ENCODE measurements at regions not wholly inside any gene's neighbourhood (a gene's known extent, or its start where the extent isn't known, plus 50 kb on each side); places are given as distances from the start of the nearest gene placed in this dataset.

DNA sequence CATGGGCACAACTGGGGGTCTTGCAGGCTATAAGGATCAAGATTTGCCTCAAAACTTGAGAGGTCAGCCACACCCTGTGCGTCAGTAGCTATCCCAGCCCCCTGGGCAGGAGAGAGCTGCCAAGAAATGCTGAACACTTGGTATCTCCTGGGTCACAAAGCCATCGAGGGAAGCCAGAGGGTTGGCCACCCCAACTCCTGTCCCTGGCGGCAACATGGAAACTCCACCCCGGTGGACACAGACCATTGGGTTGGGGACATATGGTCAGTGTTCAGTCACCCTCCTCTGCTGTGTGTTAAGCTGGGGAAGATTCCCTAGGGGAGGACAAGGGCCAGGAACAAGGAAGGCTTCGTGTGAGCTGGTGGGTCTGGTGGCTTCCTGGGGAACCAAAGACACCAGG, 140.6 kb downstream of the C5orf15 start:
- no peak for DNase-seq

DNA sequence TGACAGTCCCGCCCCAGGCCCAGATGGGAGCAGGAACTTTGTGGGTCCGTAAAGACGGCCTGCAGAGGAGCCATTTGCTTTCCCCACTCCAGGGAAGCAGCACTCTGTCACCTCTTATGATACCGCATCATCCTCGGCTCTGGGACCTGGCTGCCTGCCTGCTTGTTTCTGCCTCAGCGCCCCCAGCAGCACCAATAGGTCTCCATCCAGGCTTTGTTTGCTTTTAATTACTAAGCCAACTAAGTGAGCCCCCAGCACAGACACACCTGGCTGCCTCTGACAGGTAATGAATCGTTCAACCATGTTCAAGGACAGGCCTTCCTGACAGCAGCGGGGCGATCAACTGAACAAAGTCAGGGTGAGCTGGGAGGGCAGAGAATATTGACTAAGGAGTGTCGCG, 141.4 kb downstream of the C5orf15 start:
- peak; percentile 70 to 89 (median 88) for DNase-seq

DNA sequence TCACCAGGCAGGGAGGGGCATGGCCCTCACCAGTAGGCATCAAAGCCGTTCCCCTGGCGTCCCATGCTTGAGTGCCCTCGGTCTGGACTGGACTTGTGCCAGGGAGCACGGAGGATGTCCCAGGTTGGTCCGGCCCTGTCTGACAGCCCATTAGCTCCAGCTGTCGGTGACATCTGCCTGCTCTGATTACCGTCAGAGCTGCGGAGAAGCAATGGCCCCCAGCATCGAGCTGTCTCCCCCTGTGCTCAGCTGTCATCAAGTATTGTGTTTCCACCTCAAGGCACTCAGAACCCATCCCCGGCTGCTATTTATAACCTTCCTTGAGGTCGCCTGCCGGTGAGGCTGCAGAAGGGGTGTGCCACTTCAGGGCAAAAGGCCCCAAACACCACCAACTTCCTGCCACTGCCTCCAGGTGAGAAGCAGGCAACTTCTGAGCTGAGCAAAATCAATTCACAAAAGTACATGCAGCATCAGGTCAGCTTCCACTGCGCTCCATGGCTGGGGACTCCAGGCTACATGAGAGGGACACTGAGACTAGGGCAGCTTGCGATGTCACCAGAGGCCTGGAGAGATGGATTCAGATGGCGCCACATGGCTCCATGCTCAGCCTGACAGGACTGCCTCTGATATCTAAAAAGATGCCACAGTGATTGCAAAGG, 142.7 kb downstream of the C5orf15 start:
- peak in 2 of 3 experiments; percentile 8 to 78 for DNase-seq

DNA sequence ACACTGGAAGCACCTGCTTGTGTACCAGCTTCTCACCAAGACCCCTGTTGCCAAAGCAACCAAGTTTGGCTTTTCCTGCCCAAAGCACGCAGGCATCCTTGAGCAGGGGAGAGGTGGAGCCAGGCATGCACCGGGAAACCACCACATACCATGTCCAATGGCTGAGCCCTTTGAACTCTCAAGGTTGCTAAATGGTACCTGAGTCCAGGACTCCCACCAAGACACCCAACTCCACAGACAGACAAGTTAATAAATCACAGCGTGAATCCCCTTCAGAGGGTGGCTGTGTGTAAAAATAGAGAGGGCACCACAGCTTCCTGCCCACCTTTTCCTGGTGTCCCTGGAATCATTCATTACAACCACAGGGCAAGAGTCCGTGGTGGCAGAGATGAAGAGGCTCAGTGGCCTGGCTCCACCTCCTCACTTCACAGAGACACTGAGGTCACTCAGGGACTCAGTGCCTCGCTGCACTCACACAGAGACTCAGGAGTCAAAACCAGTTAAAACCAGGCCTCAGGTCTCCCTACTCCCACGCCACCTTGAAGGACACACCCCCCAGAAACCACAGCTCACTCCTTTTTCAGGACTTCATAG, 143.7 kb downstream of the C5orf15 start:
- no peak for DNase-seq

DNA sequence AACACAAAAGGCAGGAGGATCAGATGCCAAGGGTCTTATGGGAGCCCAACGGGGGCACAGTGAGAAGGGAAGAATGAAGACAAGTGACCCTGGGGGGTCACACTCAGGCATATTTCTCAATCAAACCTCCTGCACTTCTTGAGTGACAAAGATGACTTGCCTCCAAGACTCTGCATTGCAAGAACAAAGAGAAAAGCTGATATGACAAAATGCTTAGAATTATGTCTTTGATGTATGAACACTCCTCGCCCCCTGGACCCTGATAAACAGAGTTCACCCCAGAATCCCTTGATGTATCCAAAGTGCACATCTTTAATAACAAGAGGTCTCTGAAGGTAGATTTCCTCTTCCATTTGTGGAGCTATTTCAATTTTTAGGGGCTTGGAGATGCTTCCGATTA, 146.5 kb downstream of the C5orf15 start:
- DNase-seq, result no peak

DNA sequence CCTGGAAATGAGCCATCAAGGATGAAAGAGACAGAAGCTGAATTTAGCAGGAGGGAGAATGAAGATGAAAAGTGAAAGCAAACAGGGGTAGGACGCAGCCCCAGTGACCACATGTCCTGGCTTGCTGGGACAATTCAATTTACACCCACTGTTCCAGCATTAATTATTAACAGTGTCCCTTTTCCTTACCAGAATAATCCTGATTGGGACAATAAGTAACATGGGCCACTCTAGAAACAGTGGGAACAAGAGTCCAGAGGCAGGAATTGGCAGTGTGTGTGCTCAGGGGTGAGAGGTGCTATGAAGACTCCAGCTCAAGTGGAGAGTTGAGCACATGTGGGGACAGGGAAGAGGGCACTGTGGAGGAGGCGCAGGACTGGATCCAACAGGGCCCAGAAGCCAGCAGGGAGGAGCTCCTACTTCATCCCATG, 147.1 kb downstream of the C5orf15 start:
- DNase-seq, result no peak

DNA sequence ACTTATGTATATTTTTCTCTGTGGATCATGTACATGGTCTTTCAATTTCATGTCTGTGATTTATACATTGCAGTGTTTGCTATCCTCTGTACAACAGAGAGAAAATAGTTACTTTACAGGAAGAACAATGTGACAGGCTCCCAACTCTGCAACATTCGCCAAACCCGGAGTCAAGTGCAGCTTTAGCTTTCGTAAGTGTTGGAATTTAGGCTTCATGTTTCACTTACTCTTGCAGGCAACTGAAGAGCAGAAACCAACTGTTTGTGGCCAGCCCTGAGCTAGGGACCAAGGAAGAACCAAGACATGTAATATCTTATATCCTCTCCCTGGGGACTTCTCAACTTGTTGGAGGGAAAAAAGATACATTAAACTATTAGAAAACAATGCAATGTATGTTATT, 147.9 kb downstream of the C5orf15 start:
- DNase-seq, result peak in 1 of 3 experiments; percentile 10

DNA sequence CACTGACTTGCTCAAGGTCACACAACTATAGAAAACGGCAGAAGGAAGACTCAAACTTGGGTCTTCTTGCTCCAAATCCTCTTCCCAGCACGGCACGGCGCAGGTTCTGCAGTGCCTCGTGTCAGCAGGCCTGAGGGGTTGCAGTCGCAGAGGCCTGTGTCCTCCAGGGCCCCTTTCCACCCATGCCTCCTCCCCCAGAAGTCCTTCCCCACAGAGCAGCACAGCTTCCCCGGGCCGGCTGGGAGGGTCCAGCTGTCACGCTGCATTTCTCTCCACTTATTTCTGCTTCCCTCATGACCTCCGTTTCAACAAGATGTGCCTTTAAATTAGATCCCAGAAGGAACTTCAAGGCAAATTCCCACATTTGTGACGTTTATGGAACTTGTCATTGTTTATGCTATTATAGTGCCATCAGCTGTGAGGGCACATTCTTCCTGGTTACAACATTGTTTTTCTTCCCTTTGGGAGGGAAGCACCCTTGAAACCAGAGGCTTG, 148.4 kb downstream of the C5orf15 start:
- no peak for DNase-seq

DNA sequence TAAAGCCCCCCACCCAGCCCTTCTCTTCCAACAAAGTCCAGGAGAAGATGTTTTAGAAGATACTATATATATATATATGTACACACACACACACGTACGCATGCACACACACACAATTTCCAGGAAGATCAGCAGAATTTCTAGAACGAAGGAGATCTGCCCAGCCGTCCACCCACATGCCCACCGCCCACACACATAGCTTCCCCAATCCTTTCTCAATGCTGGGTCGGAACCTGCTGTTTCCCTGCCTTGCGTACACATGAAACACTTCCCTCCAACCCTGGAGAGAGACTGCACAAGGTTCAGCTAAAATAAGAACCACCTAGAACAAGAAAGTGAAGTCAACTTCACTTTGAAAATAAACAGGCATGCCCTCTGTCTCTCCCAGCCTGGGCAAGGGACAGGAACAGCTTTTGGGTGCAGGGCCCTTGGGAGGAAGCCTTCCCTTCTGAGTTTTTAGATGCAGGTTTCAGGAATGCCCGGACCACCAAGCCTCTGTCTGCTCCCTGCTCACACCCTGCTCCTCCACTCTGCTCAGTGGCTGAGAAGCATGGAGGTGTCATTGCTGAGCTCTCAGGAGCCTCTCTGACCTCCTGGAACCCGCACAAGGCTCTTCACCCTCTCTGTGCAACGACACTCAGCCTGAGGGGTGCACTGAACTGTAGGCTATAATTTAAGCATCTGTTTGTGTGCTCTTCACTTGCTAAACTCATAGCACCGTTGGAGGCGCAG, 149.4 kb downstream of the C5orf15 start:
- no peak for DNase-seq

DNA sequence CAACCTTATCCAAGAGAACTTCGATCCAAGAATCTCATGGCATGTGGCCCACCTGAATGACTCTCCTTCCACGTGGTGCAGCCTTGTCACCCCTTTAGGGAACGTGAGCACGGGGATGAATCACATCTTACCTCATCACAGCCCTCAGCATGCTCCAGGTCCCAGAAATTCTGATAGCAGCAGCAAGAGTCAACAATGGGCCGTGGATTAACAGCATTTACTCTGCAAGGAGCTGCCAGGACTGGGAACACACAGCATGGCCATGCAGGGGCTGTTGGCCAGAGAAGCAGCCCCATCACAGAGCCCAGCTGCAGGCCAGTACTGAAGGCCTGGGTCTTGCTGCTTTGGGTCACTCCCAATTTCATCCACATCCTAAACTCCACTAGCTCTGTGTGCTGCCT, 150.4 kb downstream of the C5orf15 start:
- DNase-seq, result no peak

DNA sequence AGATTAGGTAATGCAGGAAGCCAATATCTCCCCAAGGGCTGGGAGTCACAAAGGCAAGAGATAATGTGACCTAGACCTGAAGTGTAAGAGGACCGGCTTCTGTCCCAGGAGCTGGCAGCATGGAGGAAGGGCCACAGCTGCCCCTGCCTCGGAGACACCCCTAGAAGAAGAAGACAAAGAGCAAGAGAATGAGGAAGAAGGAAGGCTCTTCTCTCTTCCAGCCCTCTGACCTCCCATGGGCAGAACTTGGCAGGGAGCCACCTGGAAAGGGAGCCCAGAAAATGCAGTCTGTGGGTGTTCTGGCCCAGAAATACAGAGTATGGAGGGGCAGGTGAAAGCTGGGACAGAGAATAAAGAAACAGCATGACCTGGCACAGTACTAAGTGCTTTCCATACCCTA, 151.0 kb downstream of the C5orf15 start:
- no peak for DNase-seq

DNA sequence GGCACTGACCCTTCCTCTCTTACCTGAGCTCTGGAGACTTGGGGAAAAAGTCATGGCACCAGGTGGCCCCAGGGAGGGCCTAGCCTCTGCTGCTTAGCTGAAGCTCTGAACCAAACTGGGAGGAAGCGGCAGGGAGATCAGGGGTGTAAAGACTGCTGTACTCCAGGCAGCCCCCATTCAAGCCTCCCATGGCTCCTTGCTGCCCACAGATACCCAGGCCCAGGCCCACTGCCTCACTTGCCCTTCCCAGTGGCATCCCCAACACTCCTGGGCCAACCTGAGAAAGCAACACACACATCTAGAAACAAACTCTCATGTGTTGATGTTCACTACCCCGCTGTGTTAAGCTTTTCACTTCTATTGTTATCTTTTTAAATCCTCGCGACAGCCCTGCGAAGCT, 151.6 kb downstream of the C5orf15 start:
- DNase-seq, result no peak

DNA sequence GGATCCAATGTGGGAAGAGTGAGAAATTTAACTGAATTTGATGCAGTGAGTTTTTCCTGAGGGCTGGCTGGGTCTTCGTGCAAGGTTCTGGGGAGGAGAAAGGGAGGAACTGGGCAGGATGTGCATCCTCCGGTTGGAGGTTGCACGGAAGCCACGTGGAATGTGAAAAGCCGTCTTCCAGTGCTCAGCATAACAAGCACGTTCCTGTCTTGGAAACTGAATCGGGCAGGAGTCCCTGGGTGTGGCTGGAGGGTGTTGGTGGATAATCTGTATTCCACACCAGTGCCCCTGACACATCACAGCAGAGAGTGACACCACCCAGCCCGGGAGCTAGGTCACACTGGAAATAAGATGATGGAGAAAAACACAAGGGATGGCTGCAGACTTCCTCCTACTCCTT, 154.3 kb downstream of the C5orf15 start:
- no peak for DNase-seq

DNA sequence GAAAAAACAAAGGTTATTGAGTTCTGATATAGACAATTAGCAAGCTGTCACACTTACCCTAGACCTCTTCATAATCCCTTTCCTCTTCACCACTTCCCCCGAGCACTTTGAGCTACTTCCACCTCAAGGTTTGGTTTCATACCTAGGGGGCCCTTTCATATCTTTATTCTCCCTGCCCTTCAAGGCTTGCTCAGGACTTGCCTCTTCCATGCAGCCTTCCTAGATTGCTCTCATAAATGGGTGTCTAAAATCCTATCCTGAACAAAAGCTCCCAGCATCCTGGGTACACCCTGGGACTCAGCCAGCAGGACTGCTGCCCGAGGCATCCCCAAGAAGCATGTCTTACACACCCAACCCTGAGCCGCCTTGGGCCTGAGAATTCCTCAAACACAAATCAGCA, 157.3 kb downstream of the C5orf15 start:
- DNase-seq, result no peak

DNA sequence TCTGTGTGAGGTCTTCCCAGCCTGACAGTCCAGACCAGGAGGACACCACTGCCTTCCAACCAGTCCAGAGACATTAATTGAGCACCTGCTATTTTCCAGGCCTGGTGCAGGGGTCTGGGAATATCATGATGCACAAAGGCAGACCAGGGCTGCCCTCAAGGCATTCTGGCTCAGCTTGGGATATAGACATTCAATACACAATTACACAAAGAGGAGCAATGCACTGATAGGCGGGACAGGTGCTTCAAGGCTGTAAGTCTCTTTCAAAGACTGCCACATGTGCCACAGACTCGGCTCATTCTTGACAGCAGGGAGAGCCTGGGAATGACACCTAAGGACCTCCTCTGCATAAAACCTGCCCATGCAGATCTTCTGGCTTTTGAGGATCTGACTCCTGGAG, 158.6 kb downstream of the C5orf15 start:
- no peak for DNase-seq

DNA sequence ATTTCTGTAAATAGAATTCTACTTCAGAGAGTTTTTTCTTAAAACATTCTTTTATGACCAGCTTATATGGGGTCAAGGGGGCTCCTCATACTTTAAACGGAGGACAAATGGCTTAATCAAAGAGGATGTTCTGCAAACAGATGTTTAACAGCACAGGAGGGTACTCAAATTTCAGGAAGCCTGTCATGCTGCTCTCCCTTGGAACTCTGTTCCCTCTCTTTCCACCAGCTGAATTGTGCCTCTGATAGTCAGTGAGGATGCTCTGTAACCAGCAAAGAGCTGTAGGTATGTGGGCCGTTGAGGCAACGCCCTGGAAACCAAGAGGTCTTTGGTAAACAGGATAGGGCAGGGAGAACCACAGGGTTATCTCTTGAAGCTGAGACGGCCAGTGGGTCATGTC, 161.1 kb downstream of the C5orf15 start:
- peak in 1 of 3 experiments; percentile 34 for DNase-seq

DNA sequence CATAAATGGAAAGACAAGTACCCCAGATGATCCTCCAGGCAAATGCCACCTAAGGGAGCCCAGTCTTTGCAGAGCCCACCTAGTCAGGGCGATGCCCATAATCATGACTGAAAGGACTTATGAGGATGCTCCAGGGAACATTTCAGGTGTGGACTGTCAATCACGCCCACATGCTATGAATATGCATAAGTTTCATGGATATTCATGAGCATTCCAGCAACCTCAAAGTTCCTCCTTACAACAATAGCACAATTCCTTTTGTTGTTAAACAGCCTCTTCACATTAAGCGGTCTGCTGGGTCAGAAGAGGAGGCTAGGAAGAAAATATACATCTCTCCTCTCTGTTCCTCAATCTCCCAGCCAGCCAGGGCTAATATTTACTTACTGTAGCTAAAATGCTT, 161.6 kb downstream of the C5orf15 start:
- DNase-seq, result peak in 1 of 3 experiments; percentile 83

DNA sequence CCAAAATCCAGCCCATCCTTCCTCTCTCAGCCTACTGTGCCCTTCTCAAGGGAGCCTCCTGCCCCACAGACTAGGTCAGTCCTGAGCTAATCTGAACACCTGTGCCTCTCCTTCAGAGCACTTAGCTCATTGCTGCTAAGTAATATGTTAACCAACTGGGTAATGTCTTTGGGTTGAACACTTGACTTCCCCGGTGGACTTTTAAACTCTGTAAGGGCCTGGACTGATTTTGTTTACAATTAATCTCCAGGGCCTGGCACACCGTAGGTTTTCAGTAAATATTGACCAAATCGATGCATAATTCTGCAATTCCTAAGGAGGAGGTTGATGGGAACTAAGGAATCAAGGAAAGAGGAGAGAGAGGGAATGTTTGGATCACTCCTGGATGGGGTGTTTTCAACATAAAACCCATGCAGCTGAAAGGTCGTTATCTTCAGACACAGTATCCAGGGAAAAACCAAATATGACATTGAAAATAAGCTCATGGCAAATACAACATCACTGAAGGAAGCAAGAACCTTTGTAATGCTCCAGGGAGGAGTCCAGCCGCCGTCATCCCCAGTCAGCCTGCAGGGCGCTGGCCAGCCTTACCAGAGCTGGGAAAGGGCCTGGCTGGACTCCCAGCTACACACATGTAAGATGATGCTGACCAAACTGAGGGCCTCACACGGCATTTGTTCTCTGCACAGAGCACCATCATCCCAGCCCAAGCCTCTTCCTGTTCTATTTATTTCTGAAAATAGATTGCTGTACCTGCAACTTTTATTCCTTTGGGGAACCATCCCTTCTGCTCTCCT, 166.3 kb downstream of the C5orf15 start:
- DNase-seq, result no peak

DNA sequence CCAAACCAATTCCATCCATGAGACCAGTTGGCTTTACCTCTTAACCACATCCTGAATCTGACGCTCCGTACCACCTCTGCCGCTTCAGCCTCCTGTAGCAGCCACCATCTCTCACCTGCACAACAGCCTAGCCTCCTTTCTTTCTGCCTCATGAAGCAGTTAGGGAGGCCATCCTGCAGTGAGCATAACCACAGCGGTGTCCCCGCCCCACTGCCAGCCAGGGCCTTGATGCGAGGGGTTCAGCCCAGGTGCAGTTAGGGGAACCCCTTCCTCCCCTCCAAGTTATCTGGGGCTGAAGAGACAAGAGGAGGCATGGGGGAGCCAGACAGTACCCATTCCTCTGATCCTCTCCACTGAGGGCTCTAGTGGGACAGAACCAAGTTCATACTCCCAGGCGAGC, 167.0 kb downstream of the C5orf15 start:
- no peak for DNase-seq

DNA sequence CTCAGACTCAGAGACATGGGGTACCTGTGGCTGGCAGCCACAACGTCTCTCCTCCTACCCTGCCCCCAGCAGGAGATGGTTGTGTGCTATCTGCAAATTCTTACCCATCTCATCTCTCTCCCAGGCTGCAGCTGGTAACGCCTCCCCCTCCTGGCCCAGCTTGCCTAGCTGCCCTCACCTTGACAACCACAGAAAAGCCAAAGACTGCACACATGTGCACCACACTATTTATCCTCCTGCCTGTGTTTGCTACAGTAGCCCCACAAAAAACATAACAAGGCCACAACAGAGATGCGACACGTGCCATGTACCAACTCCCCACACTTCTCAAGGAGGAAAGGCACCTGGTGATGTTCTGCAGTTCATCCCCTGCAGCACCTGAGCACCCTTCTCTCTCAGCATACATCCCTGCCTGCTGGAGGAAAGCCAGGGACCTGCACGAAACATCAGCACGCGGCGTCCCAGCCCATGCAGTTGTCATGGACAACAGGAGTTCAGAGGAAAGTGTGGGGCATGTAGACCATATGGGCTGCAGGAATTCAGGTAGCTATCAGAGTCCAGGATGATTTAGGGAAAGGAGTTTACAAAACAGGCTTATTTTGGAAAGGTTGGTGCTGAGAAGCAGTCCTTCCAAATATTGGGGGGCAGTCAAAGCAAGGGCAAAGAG, 168.7 kb downstream of the C5orf15 start:
- peak in 2 of 3 experiments; percentile 34 to 68 for DNase-seq

DNA sequence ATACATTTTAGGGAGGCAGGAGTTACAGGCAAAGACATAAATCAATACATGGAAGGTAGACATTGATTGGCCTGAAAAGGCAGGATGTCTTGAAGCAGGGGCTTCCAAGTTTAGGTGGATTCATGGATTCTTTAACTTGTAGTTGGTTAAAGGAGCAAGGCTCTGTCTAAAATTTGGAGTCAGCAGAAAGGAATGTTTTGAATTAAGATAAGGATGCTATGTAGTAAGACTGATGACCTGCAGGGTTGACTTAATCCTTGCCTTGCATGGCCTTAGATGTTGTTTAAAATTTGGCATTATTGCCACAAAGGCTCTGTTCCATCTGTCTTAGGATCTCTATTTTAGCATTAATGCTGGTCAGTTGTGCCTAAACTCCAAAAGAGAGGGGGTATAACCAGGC, 171.3 kb downstream of the C5orf15 start:
- DNase-seq, result no peak

DNA sequence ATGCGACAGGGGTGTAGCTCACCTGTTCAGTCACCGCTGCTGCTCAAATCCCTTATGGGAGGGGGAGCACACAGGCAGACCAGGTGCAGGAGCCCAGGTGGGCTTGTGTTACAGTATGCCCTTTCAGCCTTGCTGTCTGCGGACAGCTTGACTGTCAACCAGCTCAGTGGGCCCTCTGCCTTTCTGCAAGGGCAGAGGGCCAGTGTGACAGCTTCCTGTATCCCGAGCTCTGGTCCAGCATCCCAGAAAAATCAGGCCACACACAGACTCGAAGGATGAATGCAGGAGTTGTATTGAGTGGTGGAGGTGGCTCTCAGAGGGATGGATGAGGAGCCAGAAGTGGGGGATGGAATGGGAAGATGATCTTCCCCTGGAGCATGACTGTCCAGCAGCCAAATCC, 172.2 kb downstream of the C5orf15 start:
- no peak for DNase-seq
